ENCODE measurements at regions not wholly inside any gene's neighbourhood (a gene's known extent, or its start where the extent isn't known, plus 50 kb on each side); places are given as distances from the start of the nearest gene placed in this dataset.

GRCh38 chr7:12911053-12911452 lies 223.6 kb downstream of the ARL4A start:
- H3K36me3 ChIP-seq (ENCODE audit: insufficient read depth, low read length): no peaks in the 10 kb centered on the region
- H3K9me2 ChIP-seq (ENCODE audit: insufficient read depth, low read length): no peaks in the 10 kb centered on the region
- no peaks in the 10 kb centered on the region for H4K20me1 ChIP-seq (ENCODE audit: insufficient read depth, low read length)
- H3K4me2 ChIP-seq (ENCODE audit: low read length): no peak overlapping the region
- H3K27ac ChIP-seq (ENCODE audit: low read depth, low read length, poor library complexity, severe bottlenecking): no peak overlapping the region
- POLR2A ChIA-PET: no interaction called here
- CTCF ChIA-PET (ENCODE audit: unreplicated experiment): no interaction called here
- intact Hi-C loops (cut with micrococcal nuclease; ENCODE audit: unreplicated experiment): loop anchor here (10.0 kb wide), 1 partner anchor 186 kb away; no protein-coding TSS in a partner anchor
- H2AFZ ChIP-seq (ENCODE audit: low read length): no peak overlapping the region
- H3K4me3 ChIP-seq (ENCODE audit: low read depth, low read length, poor library complexity, severe bottlenecking): no peak overlapping the region
- no peaks in the 10 kb centered on the region for H3K79me2 ChIP-seq (ENCODE audit: insufficient read depth, low read depth, low read length)
- no peak for DNase-seq (ENCODE audit: low spot score)
- no peak for TF ChIP-seq EZH2phosphoT487 (IDR thresholded peaks at IDR 0.05; ENCODE audit: borderline replicate concordance, low read depth, low read length)
- TF ChIP-seq, protein P1, sequence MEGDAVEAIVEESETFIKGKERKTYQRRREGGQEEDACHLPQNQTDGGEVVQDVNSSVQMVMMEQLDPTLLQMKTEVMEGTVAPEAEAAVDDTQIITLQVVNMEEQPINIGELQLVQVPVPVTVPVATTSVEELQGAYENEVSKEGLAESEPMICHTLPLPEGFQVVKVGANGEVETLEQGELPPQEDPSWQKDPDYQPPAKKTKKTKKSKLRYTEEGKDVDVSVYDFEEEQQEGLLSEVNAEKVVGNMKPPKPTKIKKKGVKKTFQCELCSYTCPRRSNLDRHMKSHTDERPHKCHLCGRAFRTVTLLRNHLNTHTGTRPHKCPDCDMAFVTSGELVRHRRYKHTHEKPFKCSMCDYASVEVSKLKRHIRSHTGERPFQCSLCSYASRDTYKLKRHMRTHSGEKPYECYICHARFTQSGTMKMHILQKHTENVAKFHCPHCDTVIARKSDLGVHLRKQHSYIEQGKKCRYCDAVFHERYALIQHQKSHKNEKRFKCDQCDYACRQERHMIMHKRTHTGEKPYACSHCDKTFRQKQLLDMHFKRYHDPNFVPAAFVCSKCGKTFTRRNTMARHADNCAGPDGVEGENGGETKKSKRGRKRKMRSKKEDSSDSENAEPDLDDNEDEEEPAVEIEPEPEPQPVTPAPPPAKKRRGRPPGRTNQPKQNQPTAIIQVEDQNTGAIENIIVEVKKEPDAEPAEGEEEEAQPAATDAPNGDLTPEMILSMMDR (conservative IDR thresholded peaks at IDR 0.05; ENCODE audit: low read length): no peak
- H3K9me3 ChIP-seq (ENCODE audit: low read length): no peaks in the 10 kb centered on the region
- no TSS peak for BruUV-seq (replicated peaks)
- H3K4me1 ChIP-seq (ENCODE audit: insufficient read depth, low read length, poor library complexity, severe bottlenecking): no peaks in the 10 kb centered on the region

DNA sequence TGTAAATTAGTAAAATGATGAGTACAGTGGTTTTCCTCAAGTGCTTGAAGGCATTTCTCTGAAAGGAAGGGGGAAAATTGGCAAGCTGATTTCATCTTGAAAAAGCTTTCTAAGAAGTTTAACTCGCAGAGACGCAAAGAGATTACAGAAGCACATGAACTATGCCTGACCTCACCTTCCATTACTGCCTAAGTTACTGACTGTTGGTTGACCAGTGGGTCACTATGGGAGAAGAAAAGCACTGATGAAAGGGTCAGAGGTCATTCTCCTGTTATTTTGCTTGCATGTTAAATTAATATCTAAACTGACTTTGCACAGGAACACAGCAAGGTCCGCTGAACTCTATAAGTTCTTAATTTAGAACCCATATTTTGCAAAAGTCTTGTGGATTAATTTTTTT lies 225.6 kb downstream of the ARL4A start:
- Histone ChIP-seq H3K27ac (ENCODE audit: low read depth, low read length, poor library complexity, severe bottlenecking) (no peak overlapping the region), H2AFZ (ENCODE audit: low read length) (no peak overlapping the region), H3K4me1 (ENCODE audit: insufficient read depth, low read length, poor library complexity, severe bottlenecking) (no peaks in the 10 kb centered on the region), H3K36me3 (ENCODE audit: insufficient read depth, low read length) (no peaks in the 10 kb centered on the region), H3K9me2 (ENCODE audit: insufficient read depth, low read length) (no peaks in the 10 kb centered on the region), H3K79me2 (ENCODE audit: insufficient read depth, low read depth, low read length) (no peaks in the 10 kb centered on the region), H3K4me2 (ENCODE audit: low read length) (no peak overlapping the region), H4K20me1 (ENCODE audit: insufficient read depth, low read length) (no peaks in the 10 kb centered on the region), H3K4me3 (ENCODE audit: low read depth, low read length, poor library complexity, severe bottlenecking) (no peak overlapping the region), H3K9me3 (ENCODE audit: low read length) (no peaks in the 10 kb centered on the region)
- DNase-seq (ENCODE audit: low spot score): no peak
- intact Hi-C loops (cut with micrococcal nuclease; ENCODE audit: unreplicated experiment): loop anchor here (10.0 kb wide), 1 partner anchor 188 kb away; no protein-coding TSS in a partner anchor
- ChIA-PET POLR2A (interaction anchor here (0.7 kb wide), 1 partner anchor 179 kb away, joined by 3 read pairs; no protein-coding TSS in a partner anchor), CTCF (ENCODE audit: unreplicated experiment) (no interaction called here)
- no TSS peak for BruUV-seq (replicated peaks)
- no peak for TF ChIP-seq EZH2phosphoT487 (IDR thresholded peaks at IDR 0.05; ENCODE audit: borderline replicate concordance, low read depth, low read length)

DNA sequence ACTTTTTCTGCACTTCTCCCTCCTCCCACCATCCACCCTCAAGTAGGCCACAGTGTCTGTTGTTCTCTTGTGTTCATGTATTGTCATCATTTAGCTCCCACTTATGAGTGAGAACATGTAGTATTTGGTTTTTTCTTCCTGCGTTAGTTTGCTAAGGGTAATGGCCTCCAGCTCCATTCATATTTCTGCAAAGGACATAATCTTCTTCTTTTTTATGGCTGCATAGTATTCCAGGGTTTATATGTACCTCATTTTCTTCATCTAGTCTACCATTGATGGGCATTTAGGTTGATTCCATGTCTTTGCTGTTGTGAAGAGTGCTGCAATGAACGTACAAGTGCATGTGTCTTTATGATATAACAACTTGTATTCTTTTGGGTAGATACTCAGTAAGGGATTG lies 230.4 kb downstream of the ARL4A start:
- DNase-seq (ENCODE audit: low spot score): no peak
- H3K79me2 ChIP-seq (ENCODE audit: insufficient read depth, low read depth, low read length): no peaks in the 10 kb centered on the region
- no peaks in the 10 kb centered on the region for H3K9me3 ChIP-seq (ENCODE audit: low read length)
- POLR2A ChIA-PET: interaction anchor here (0.6 kb wide), 1 partner anchor 8 kb away, joined by 3 read pairs; no protein-coding TSS in a partner anchor
- no TSS peak for BruUV-seq (replicated peaks)
- intact Hi-C loops (cut with micrococcal nuclease; ENCODE audit: unreplicated experiment): loop anchor here (10.0 kb wide), 1 partner anchor 193 kb away; no protein-coding TSS in a partner anchor
- H3K4me2 ChIP-seq (ENCODE audit: low read length): no peak overlapping the region
- CTCF ChIA-PET (ENCODE audit: unreplicated experiment): no interaction called here
- no peaks in the 10 kb centered on the region for H3K36me3 ChIP-seq (ENCODE audit: insufficient read depth, low read length)
- H2AFZ ChIP-seq (ENCODE audit: low read length): no peak overlapping the region
- H4K20me1 ChIP-seq (ENCODE audit: insufficient read depth, low read length): no peaks in the 10 kb centered on the region
- no peak overlapping the region for H3K4me3 ChIP-seq (ENCODE audit: low read depth, low read length, poor library complexity, severe bottlenecking)
- TF ChIP-seq EZH2phosphoT487 (IDR thresholded peaks at IDR 0.05; ENCODE audit: borderline replicate concordance, low read depth, low read length): no peak
- TF ChIP-seq, protein P1 (conservative IDR thresholded peaks at IDR 0.05; ENCODE audit: low read length): no peak
- no peaks in the 10 kb centered on the region for H3K4me1 ChIP-seq (ENCODE audit: insufficient read depth, low read length, poor library complexity, severe bottlenecking)
- no peaks in the 10 kb centered on the region for H3K9me2 ChIP-seq (ENCODE audit: insufficient read depth, low read length)
- no peak overlapping the region for H3K27ac ChIP-seq (ENCODE audit: low read depth, low read length, poor library complexity, severe bottlenecking)

All from OCI-LY7 (cell line).